KMS-11 (cell line): ENCODE measurements at regions not wholly inside any gene's neighbourhood (a gene's known extent, or its start where the extent isn't known, plus 50 kb on each side); places are given as distances from the start of the nearest gene placed in this dataset.

Experiments
- H2AFZ ChIP-seq: fragments of 200-600 bp; sonication (generic); 2 replicates; pipeline ENCODE4 v1.6.1; 2016; ENCODE audit warnings: antibody characterized with exemption, mixed run types, low read depth
- H3K27ac ChIP-seq: fragments of 200-600 bp; sonication (generic); 2 replicates; pipeline ENCODE4 v1.6.1; 2016; ENCODE audit warnings: mild to moderate bottlenecking, mixed run types
- H3K27me3 ChIP-seq: fragments of 200-600 bp; sonication (generic); 2 replicates; pipeline ENCODE4 v1.6.1; 2017; ENCODE audit warnings: mild to moderate bottlenecking, low read depth, mixed run types, moderate library complexity; ENCODE audit not compliant: insufficient read depth
- H3K36me3 ChIP-seq: fragments of 200-600 bp; sonication (generic); 2 replicates; pipeline ENCODE4 v1.6.1; 2017; ENCODE audit warnings: mild to moderate bottlenecking, mixed run types; ENCODE audit not compliant: insufficient read depth
- H3K4me1 ChIP-seq: fragments of 200-600 bp; sonication (generic); 2 replicates; pipeline ENCODE4 v1.6.1; 2016; ENCODE audit warnings: mild to moderate bottlenecking, low read depth, mixed run types; ENCODE audit not compliant: poor library complexity, severe bottlenecking
- H3K4me2 ChIP-seq: fragments of 200-600 bp; sonication (generic); 2 replicates; pipeline ENCODE4 v1.7.0; 2016; ENCODE audit warnings: mild to moderate bottlenecking, mixed run types
- H3K4me3 ChIP-seq: fragments of 200-600 bp; sonication (generic); IDR thresholded peaks from 2 replicates; pipeline ENCODE4 v1.6.1; 2017; ENCODE audit warnings: low read depth, low read length, mixed read lengths; ENCODE audit not compliant: insufficient read depth
- H3K79me2 ChIP-seq: fragments of 200-600 bp; sonication (generic); 2 replicates; pipeline ENCODE4 v1.6.1; 2016; ENCODE audit warnings: low read depth, mixed run types; ENCODE audit not compliant: insufficient read depth
- H3K9ac ChIP-seq: fragments of 200-600 bp; sonication (generic); 2 replicates; pipeline ENCODE4 v1.6.1; 2016; ENCODE audit warnings: mild to moderate bottlenecking, mixed run types
- H4K20me1 ChIP-seq: fragments of 200-600 bp; sonication (generic); 2 replicates; pipeline ENCODE4 v1.6.1; 2016; ENCODE audit warnings: mild to moderate bottlenecking, mixed run types; ENCODE audit not compliant: insufficient read depth
- CTCF ChIP-seq: fragments of 200-600 bp; sonication (generic); conservative IDR thresholded peaks from 2 replicates; pipeline ENCODE4 v1.6.1; 2017; ENCODE audit warnings: low read depth, mild to moderate bottlenecking, antibody characterized with exemption, low read length, moderate library complexity, mixed read lengths

- H3K4me1 ChIP-seq, result peaks cover 17% of the 10 kb centered on the region
- H3K27ac ChIP-seq, result no peak overlapping the region
- H3K9ac ChIP-seq, result no peak overlapping the region
- H4K20me1 ChIP-seq, result no peaks in the 10 kb centered on the region
- no peaks in the 10 kb centered on the region for H3K27me3 ChIP-seq
- no peaks in the 10 kb centered on the region for H3K79me2 ChIP-seq
- H2AFZ ChIP-seq, result no peak overlapping the region
- TF ChIP-seq CTCF, result no peak
- no peak overlapping the region for H3K4me3 ChIP-seq
- H3K36me3 ChIP-seq, result no peaks in the 10 kb centered on the region
- no peak overlapping the region for H3K4me2 ChIP-seq
Observed at GRCh38 chr1:172948457-172948856, 102.3 kb downstream of the TNFSF18 start.

GRCh38 chr1:172949096-172949495, 101.6 kb downstream of the TNFSF18 start:
- Histone ChIP-seq H3K4me1 (peaks cover 17% of the 10 kb centered on the region), H3K27me3 (no peaks in the 10 kb centered on the region), H3K79me2 (no peaks in the 10 kb centered on the region), H3K4me2 (no peak overlapping the region), H3K4me3 (no peak overlapping the region), H3K36me3 (no peaks in the 10 kb centered on the region), H3K9ac (no peak overlapping the region), H3K27ac (no peak overlapping the region), H4K20me1 (no peaks in the 10 kb centered on the region), H2AFZ (no peak overlapping the region)
- no peak for TF ChIP-seq CTCF

- Histone ChIP-seq H4K20me1 (no peaks in the 10 kb centered on the region), H3K4me1 (peaks cover 17% of the 10 kb centered on the region), H2AFZ (no peak overlapping the region), H3K4me2 (no peak overlapping the region), H3K4me3 (no peak overlapping the region), H3K36me3 (no peaks in the 10 kb centered on the region), H3K27me3 (no peaks in the 10 kb centered on the region), H3K79me2 (no peaks in the 10 kb centered on the region), H3K9ac (no peak overlapping the region), H3K27ac (no peak overlapping the region)
- TF ChIP-seq CTCF, result no peak
Observed at GRCh38 chr1:172950528-172950927, 100.2 kb downstream of the TNFSF18 start.

GRCh38 chr1:172951730-172952365, 98.9 kb downstream of the TNFSF18 start:
- no peaks in the 10 kb centered on the region for H3K79me2 ChIP-seq
- H3K4me2 ChIP-seq, result peak overlapping the region; percentile 30
- H3K27me3 ChIP-seq, result no peaks in the 10 kb centered on the region
- no peak overlapping the region for H3K27ac ChIP-seq
- no peak for TF ChIP-seq CTCF
- peak overlapping the region; percentile 8 for H3K4me3 ChIP-seq
- H2AFZ ChIP-seq, result no peak overlapping the region
- H3K9ac ChIP-seq, result no peak overlapping the region
- H3K36me3 ChIP-seq, result no peaks in the 10 kb centered on the region
- H3K4me1 ChIP-seq, result peaks cover 17% of the 10 kb centered on the region
- no peaks in the 10 kb centered on the region for H4K20me1 ChIP-seq
